Kidney (tissue), 13 donors: ENCODE measurements at regions not wholly inside any gene's neighbourhood (a gene's known extent, or its start where the extent isn't known, plus 50 kb on each side); places are given as distances from the start of the nearest gene placed in this dataset.

Experiments used
- DNase-seq, 5 donors: peaks; one replicate each; pipeline ENCODE4 v3.0.0-alpha.2; 2013 to 2020
- FAIRE-seq: peaks from 2 replicates; lab custom pipeline; 2012; peaks lifted over from hg19 to GRCh38; lab: Jason Lieb, UNC
- H3K27ac ChIP-seq, 2 donors: one replicate each; pipeline ENCODE4 v1.7.0; 2013; ENCODE audit warnings: low read depth in 2 of 2, low read length in 2 of 2, inconsistent platforms in 1 of 2
- H3K27me3 ChIP-seq: one replicate; pipeline ENCODE4 v1.7.1; 2013; ENCODE audit warnings: low read length, inconsistent platforms; ENCODE audit not compliant: control insufficient read depth, insufficient read depth
- H3K36me3 ChIP-seq, 3 donors: one replicate each; pipeline versions ENCODE4 v1.7.0 to v1.7.1; 2013; ENCODE audit warnings: low read length in 3 of 3, control low read depth in 1 of 3, inconsistent platforms in 1 of 3; ENCODE audit not compliant: insufficient read depth in 3 of 3, control insufficient read depth in 2 of 3
- H3K4me1 ChIP-seq, 3 donors: one replicate each; pipeline versions ENCODE4 v1.7.0 to v1.7.1; 2013; ENCODE audit warnings: low read length in 3 of 3, inconsistent platforms in 1 of 3, low read depth in 1 of 3; ENCODE audit not compliant: control insufficient read depth in 2 of 3, insufficient read depth in 2 of 3
- H3K4me3 ChIP-seq, 3 donors: one replicate each; pipeline versions ENCODE4 v1.7.0 to v1.8.1; 2013; ENCODE audit warnings: low read length in 3 of 3, control low read depth in 1 of 3, inconsistent platforms in 1 of 3
- H3K9ac ChIP-seq, 3 donors: one replicate each; pipeline versions ENCODE4 v1.7.0 to v1.7.1; 2013; ENCODE audit warnings: low read length in 3 of 3, control low read depth in 1 of 3, inconsistent platforms in 1 of 3
- H3K9me3 ChIP-seq, 3 donors: one replicate each; pipeline versions ENCODE4 v1.7.0 to v1.7.1; 2013; ENCODE audit warnings: low read length in 3 of 3, control low read depth in 1 of 3, inconsistent platforms in 1 of 3; ENCODE audit not compliant: control insufficient read depth in 2 of 3, insufficient read depth in 1 of 3
- CTCF ChIP-seq: IDR thresholded peaks from 3 replicates; pipeline ENCODE4 v1.5.1; 2012; ENCODE audit warnings: mild to moderate bottlenecking, moderate library complexity, borderline replicate concordance; ENCODE audit not compliant: insufficient read depth; ENCODE audit errors: extremely low read depth
- intact Hi-C: fragments of 100-400 bp; cut with DNase I; formaldehyde crosslinking; loops from one replicate; pipeline ENCODE4 v1.11.1; 2022
- donor health status: control.
- donor health status: control.
- donor health status: control.
- donor health status: control.
- donor health status: control.
- donor health status: DM: yes; HTN: yes; CAD: no.
- donor health status: Normal renal cell carcinoma (clear cell type).

GRCh38 chr2:114219456-114219855 is 223.0 kb upstream of the DPP10 start:
- Histone ChIP-seq H3K9me3 (no peaks in the 10 kb centered on the region), H3K4me3 (no peak overlapping the region), H3K27me3 (no peaks in the 10 kb centered on the region), H3K9ac (no peak overlapping the region), H3K36me3 (no peaks in the 10 kb centered on the region), H3K4me1 (no peaks in the 10 kb centered on the region), H3K27ac (no peak overlapping the region)
- TF ChIP-seq CTCF = no peak
- FAIRE-seq (no peak), DNase-seq (peak in 2 of 5 donors; percentile 7 to 54)
- intact Hi-C loops = no loop called here

GRCh38 chr2:114222344-114222743 is 220.1 kb upstream of the DPP10 start:
- Histone ChIP-seq H3K4me3 (no peak overlapping the region), H3K9me3 (no peaks in the 10 kb centered on the region), H3K9ac (no peak overlapping the region), H3K27ac (no peak overlapping the region), H3K4me1 (no peaks in the 10 kb centered on the region), H3K27me3 (no peaks in the 10 kb centered on the region), H3K36me3 (no peaks in the 10 kb centered on the region)
- no peak for TF ChIP-seq CTCF
- FAIRE-seq (no peak), DNase-seq (no peak)
- intact Hi-C loops = no loop called here

- intact Hi-C loops = no loop called here
- Histone ChIP-seq H3K4me1 (no peaks in the 10 kb centered on the region), H3K27me3 (no peaks in the 10 kb centered on the region), H3K9me3 (peaks cover 0 to 11% (median 0%) of the 10 kb centered on the region in 3 donors), H3K4me3 (no peak overlapping the region), H3K27ac (no peak overlapping the region), H3K36me3 (no peaks in the 10 kb centered on the region), H3K9ac (no peak overlapping the region)
- FAIRE-seq (no peak), DNase-seq (no peak)
- TF ChIP-seq CTCF = no peak
Measured at GRCh38 chr2:114231921-114232320, 210.5 kb upstream of the DPP10 start.

GRCh38 chr2:114237331-114237730 is 205.1 kb upstream of the DPP10 start:
- intact Hi-C loops = no loop called here
- Histone ChIP-seq H3K9me3 (peaks cover 0 to 11% (median 0%) of the 10 kb centered on the region in 3 donors), H3K4me1 (no peaks in the 10 kb centered on the region), H3K27me3 (no peaks in the 10 kb centered on the region), H3K36me3 (no peaks in the 10 kb centered on the region), H3K9ac (no peak overlapping the region), H3K4me3 (no peak overlapping the region), H3K27ac (no peak overlapping the region)
- DNase-seq (no peak), FAIRE-seq (no peak)
- no peak for TF ChIP-seq CTCF
